Neural cell (in vitro differentiated cells): ENCODE measurements at regions not wholly inside any gene's neighbourhood (a gene's known extent, or its start where the extent isn't known, plus 50 kb on each side); places are given as distances from the start of the nearest gene placed in this dataset.

Experiments used
- H2AFZ ChIP-seq: fragments of 200-600, 300-800 bp; sonication (generic), shearing (Covaris generic); 2 replicates; pipeline ENCODE4 v1.6.0; 2014; ENCODE audit warnings: low read depth, mild to moderate bottlenecking, antibody characterized with exemption, low read length, moderate library complexity
- H3F3A ChIP-seq: fragments of 200-600 bp; shearing (Covaris generic); 2 replicates; pipeline ENCODE4 v1.6.1; 2016; ENCODE audit warnings: mild to moderate bottlenecking, moderate library complexity, mixed read lengths, antibody characterized with exemption, low read length; ENCODE audit not compliant: insufficient read depth, poor library complexity, severe bottlenecking
- H3K27ac ChIP-seq: fragments of 200-600, 300-800 bp; sonication (generic), shearing (Covaris generic); 2 replicates; pipeline ENCODE4 v1.5.1; 2014; ENCODE audit warnings: mild to moderate bottlenecking, low read length, moderate library complexity
- H3K27me3 ChIP-seq: fragments of 300-800, 200-600 bp; sonication (generic), shearing (Covaris generic); 2 replicates; pipeline ENCODE4 v1.6.0; 2014; ENCODE audit warnings: mild to moderate bottlenecking, low read depth, low read length, moderate library complexity; ENCODE audit not compliant: insufficient read depth
- H3K36me3 ChIP-seq: fragments of 300-800, 200-600 bp; sonication (generic), shearing (Covaris generic); 2 replicates; pipeline ENCODE4 v1.5.1; 2014; ENCODE audit warnings: mild to moderate bottlenecking, antibody characterized with exemption, low read length, moderate library complexity; ENCODE audit not compliant: insufficient read depth
- H3K4me2 ChIP-seq: fragments of 300-800, 200-600 bp; sonication (generic), shearing (Covaris generic); 2 replicates; pipeline ENCODE4 v1.6.0; 2014; ENCODE audit warnings: mild to moderate bottlenecking, low read length
- H3K4me3 ChIP-seq: fragments of 300-800, 200-600 bp; sonication (generic), shearing (Covaris generic); 2 replicates; pipeline ENCODE4 v1.5.1; 2014; ENCODE audit warnings: mild to moderate bottlenecking, low read length, moderate library complexity
- H3K79me2 ChIP-seq: fragments of 200-600 bp; shearing (Covaris generic); replicated peaks from 2 replicates; pipeline ENCODE4 v1.6.0; 2014; ENCODE audit warnings: mild to moderate bottlenecking, low read length, moderate library complexity; ENCODE audit not compliant: insufficient read depth
- H3K9ac ChIP-seq: fragments of 300-800, 200-600 bp; sonication (generic), shearing (Covaris generic); 2 replicates; pipeline ENCODE4 v1.6.1; 2016; ENCODE audit warnings: mild to moderate bottlenecking, low read length, mixed read lengths
- H3K9me2 ChIP-seq: fragments of 200-600 bp; shearing (Covaris generic); 2 replicates; pipeline ENCODE4 v1.6.1; 2016; ENCODE audit warnings: mild to moderate bottlenecking, low read length, mixed read lengths; ENCODE audit not compliant: insufficient read depth
- H3K9me3 ChIP-seq: fragments of 200-600, 300-800 bp; sonication (generic), shearing (Covaris generic); 2 replicates; pipeline ENCODE4 v1.6.1; 2016; ENCODE audit warnings: mild to moderate bottlenecking, mixed run types, low read length, moderate library complexity, mixed read lengths
- H4K20me1 ChIP-seq: fragments of 200-600 bp; shearing (Covaris generic); 2 replicates; pipeline ENCODE4 v1.6.1; 2016; ENCODE audit warnings: mild to moderate bottlenecking, mixed run types; ENCODE audit not compliant: insufficient read depth
- CTCF ChIP-seq: fragments of 450-650 bp; IDR thresholded peaks from 2 replicates; pipeline ENCODE4 v1.5.1; 2014; ENCODE audit warnings: antibody characterized with exemption, mild to moderate bottlenecking, moderate library complexity; ENCODE audit not compliant: poor library complexity, severe bottlenecking
- EP300 ChIP-seq: fragments of 450-650 bp; conservative IDR thresholded peaks from 2 replicates; pipeline ENCODE4 v1.6.1; 2014; ENCODE audit warnings: antibody characterized with exemption, mild to moderate bottlenecking, moderate library complexity; ENCODE audit not compliant: poor library complexity, severe bottlenecking
- EZH2 ChIP-seq: fragments of 200-600, 300-800 bp; shearing (Covaris generic), sonication (generic); IDR thresholded peaks from 2 replicates; pipeline ENCODE4 v1.6.1; 2014; ENCODE audit warnings: antibody characterized with exemption, low read length, borderline replicate concordance, mild to moderate bottlenecking; ENCODE audit not compliant: insufficient read depth, poor library complexity, severe bottlenecking
- MXI1 ChIP-seq: fragments of 450-650 bp; conservative IDR thresholded peaks from 2 replicates; pipeline ENCODE4 v1.6.1; 2014; ENCODE audit warnings: antibody characterized with exemption, mild to moderate bottlenecking; ENCODE audit not compliant: poor library complexity, severe bottlenecking
- POLR2AphosphoS5 ChIP-seq: IDR thresholded peaks from 2 replicates; pipeline ENCODE4 v1.6.1; 2012
- RAD21 ChIP-seq: fragments of 450-650 bp; conservative IDR thresholded peaks from 2 replicates; pipeline ENCODE4 v1.6.1; 2014; ENCODE audit warnings: antibody characterized with exemption, mild to moderate bottlenecking, moderate library complexity
- REST ChIP-seq: IDR thresholded peaks from 2 replicates; pipeline ENCODE4 v1.6.1; 2012; ENCODE audit warnings: borderline replicate concordance
- SMC3 ChIP-seq: fragments of 450-650 bp; conservative IDR thresholded peaks from 2 replicates; pipeline ENCODE4 v1.6.1; 2014; ENCODE audit warnings: antibody characterized with exemption, mild to moderate bottlenecking, moderate library complexity; ENCODE audit not compliant: poor library complexity
- TAF1 ChIP-seq: IDR thresholded peaks from 2 replicates; pipeline ENCODE4 v1.6.1; 2012; ENCODE audit warnings: low read depth

GRCh38 chr4:66014146-66014765, 344.0 kb upstream of the EPHA5 start:
- Histone ChIP-seq H3K4me2 (no peak overlapping the region), H4K20me1 (no peaks in the 10 kb centered on the region), H3K9ac (no peak overlapping the region), H3K9me2 (no peaks in the 10 kb centered on the region), H3F3A (no peaks in the 10 kb centered on the region), H3K9me3 (no peaks in the 10 kb centered on the region), H2AFZ (no peak overlapping the region), H3K4me3 (no peak overlapping the region), H3K79me2 (no peaks in the 10 kb centered on the region), H3K27ac (no peak overlapping the region), H3K36me3 (no peaks in the 10 kb centered on the region), H3K27me3 (no peaks in the 10 kb centered on the region)
- TF ChIP-seq MXI1 (no peak), EP300 (no peak), RAD21 (no peak), CTCF (no peak), EZH2 (no peak), SMC3 (no peak), TAF1 (no peak), POLR2AphosphoS5 (no peak), REST (no peak)

- no peak for TF ChIP-seq TAF1
- no peak for TF ChIP-seq POLR2AphosphoS5
- no peak for TF ChIP-seq REST
- no peak for TF ChIP-seq CTCF
- TF ChIP-seq EP300: no peak
- no peak for TF ChIP-seq EZH2
- no peak for TF ChIP-seq RAD21
- no peaks in the 10 kb centered on the region for H3K79me2 ChIP-seq
- no peak overlapping the region for H2AFZ ChIP-seq
- no peaks in the 10 kb centered on the region for H3K27me3 ChIP-seq
- no peak overlapping the region for H3K4me3 ChIP-seq
- H3K4me2 ChIP-seq: no peak overlapping the region
- H3K36me3 ChIP-seq: no peaks in the 10 kb centered on the region
- H3F3A ChIP-seq: no peaks in the 10 kb centered on the region
- H3K9ac ChIP-seq: no peak overlapping the region
- no peaks in the 10 kb centered on the region for H3K9me2 ChIP-seq
- no peaks in the 10 kb centered on the region for H3K9me3 ChIP-seq
- no peak overlapping the region for H3K27ac ChIP-seq
- no peaks in the 10 kb centered on the region for H4K20me1 ChIP-seq
These were observed 330.3 kb upstream of the EPHA5 start for GRCh38 chr4:66000510-66001117.
